GM12878 (cell line): ENCODE measurements at regions not wholly inside any gene's neighbourhood (a gene's known extent, or its start where the extent isn't known, plus 50 kb on each side); places are given as distances from the start of the nearest gene placed in this dataset.

Experiments
- ATAC-seq: fragments of 200-7000 bp; cut with Tn5 transposase; 3 replicates; pipeline ENCODE4 v1.9.1; 2020; ENCODE audit warnings: mild to moderate bottlenecking, moderate library complexity
- BruUV-seq: library from RNA; stranded (reverse); fragments of 400-500 nt; replicated peaks from 2 replicates; lab custom pipeline; 2021; lab: Mats Ljungman, UMichigan
- CTCF ChIA-PET: fragments of 300-600 bp; sonication (Branson Sonifier 250); formaldehyde crosslinking; extraction: SDS; loops from one replicate; lab custom pipeline; 2021; ENCODE audit warnings: inconsistent platforms; lab: Yijun Ruan, JAX
- POLR2A ChIA-PET: fragments of 350-600 bp; formaldehyde crosslinking; extraction: SDS; loops from one replicate; lab custom pipeline; 2021; ENCODE audit warnings: inconsistent platforms; lab: Charles Lee
- RAD21 ChIA-PET: fragments of 300-600 bp; sonication (Branson Sonifier 250); formaldehyde crosslinking; loops from one replicate; lab custom pipeline; 2023; ENCODE audit warnings: antibody characterized with exemption; ENCODE audit not compliant: unreplicated experiment; lab: Charles Lee
- SMC1A ChIA-PET: fragments of 300-600 bp; sonication (Branson Sonifier 250); formaldehyde crosslinking; loops from one replicate; lab custom pipeline; 2023; ENCODE audit not compliant: unreplicated experiment, uncharacterized antibody; lab: Charles Lee
- DNase-seq: peaks from one replicate; pipeline ENCODE4 v3.0.0-alpha.2; 2011; ENCODE audit warnings: low read depth, low spot score
- FAIRE-seq: peaks from 3 replicates; lab custom pipeline; 2011; peaks lifted over from hg19 to GRCh38; lab: Jason Lieb, UNC
- H2AFZ ChIP-seq: 2 replicates; pipeline ENCODE4 v1.6.0; 2011; ENCODE audit warnings: low read depth, low read length, control low read depth; ENCODE audit not compliant: control insufficient read depth
- H3K27ac ChIP-seq: 2 replicates; pipeline ENCODE4 v1.5.1; 2011; ENCODE audit warnings: control low read depth; ENCODE audit not compliant: control insufficient read depth, insufficient read depth
- H3K27me3 ChIP-seq, 2 experiments: replicated peaks in 1 of 2; 2 replicates each; pipeline versions ENCODE4 v1.6.0 to v1.6.1; 2011; ENCODE audit warnings: low read length in 1 of 2; ENCODE audit not compliant: control insufficient read depth in 2 of 2, insufficient read depth in 2 of 2
- H3K36me3 ChIP-seq, 2 experiments: 2 replicates each; pipeline ENCODE4 v1.5.1; 2011; ENCODE audit warnings: low read length in 1 of 2; ENCODE audit not compliant: control insufficient read depth in 2 of 2, insufficient read depth in 2 of 2
- H3K4me1 ChIP-seq: 2 replicates; pipeline ENCODE4 v1.6.1; 2011; ENCODE audit warnings: mild to moderate bottlenecking, low read length, moderate library complexity, mixed read lengths; ENCODE audit not compliant: control insufficient read depth, insufficient read depth
- H3K4me2 ChIP-seq: 2 replicates; pipeline ENCODE4 v1.6.0; 2011; ENCODE audit warnings: control low read depth; ENCODE audit not compliant: control insufficient read depth, insufficient read depth
- H3K4me3 ChIP-seq: fragments of 200-600 bp; sonication (generic); 2 replicates; pipeline ENCODE4 v1.5.1; 2016
- H3K79me2 ChIP-seq: 2 replicates; pipeline ENCODE4 v1.6.0; 2011; ENCODE audit warnings: low read length; ENCODE audit not compliant: control insufficient read depth, insufficient read depth
- H3K9ac ChIP-seq: 2 replicates; pipeline ENCODE4 v1.8.0; 2011; ENCODE audit warnings: low read length, control low read depth, mixed read lengths; ENCODE audit not compliant: control insufficient read depth, insufficient read depth
- H3K9me3 ChIP-seq: replicated peaks from 3 replicates; pipeline ENCODE4 v1.5.1; 2011; ENCODE audit warnings: mild to moderate bottlenecking, low read length; ENCODE audit not compliant: control insufficient read depth, insufficient read depth
- H4K20me1 ChIP-seq: 2 replicates; pipeline ENCODE4 v1.6.0; 2011; ENCODE audit not compliant: control insufficient read depth, insufficient read depth
- MEF2B ChIP-seq: fragments of 450-650 bp; IDR thresholded peaks from 2 replicates; pipeline ENCODE4 v1.6.1; 2018; ENCODE audit warnings: mild to moderate bottlenecking, moderate library complexity; ENCODE audit not compliant: partially characterized antibody, poor library complexity, severe bottlenecking
- PAX5 ChIP-seq: IDR thresholded peaks from 2 replicates; pipeline ENCODE4 v1.6.1; 2011; ENCODE audit warnings: low read depth, low read length, borderline replicate concordance
- SRF ChIP-seq, 2 experiments: IDR thresholded peaks; 2 replicates each; pipeline ENCODE4 v1.6.1; 2011; ENCODE audit warnings: low read depth in 2 of 2, low read length in 2 of 2, mild to moderate bottlenecking in 1 of 2, moderate library complexity in 1 of 2
- WGBS: methylation state at CpG from one replicate; pipeline ENCODE4 v1.1.6; 2016; ENCODE audit warnings: low lambda C conversion rate; ENCODE audit not compliant: insufficient replicate concordance, insufficient coverage; ENCODE audit errors: missing lambda C conversion rate; 5-methylcytosine and 5-hydroxymethylcytosine counted together
- in situ Hi-C: fragments of 300-500 bp; cut with MboI; formaldehyde crosslinking; loops from 9 replicates; pipeline ENCODE4 v1.14.3; 2018; ENCODE audit warnings: mixed read lengths
- intact Hi-C: fragments of 100-400 bp; cut with micrococcal nuclease; formaldehyde crosslinking; loops from one replicate; pipeline ENCODE4 v1.14.2; 2022; ENCODE audit not compliant: unreplicated experiment

GRCh38 chr6:23308166-23308565 is 738.8 kb downstream of the HDGFL1 start:
- Histone ChIP-seq H3K4me3 (no peak overlapping the region), H4K20me1 (no peaks in the 10 kb centered on the region)
- POLR2A ChIA-PET: no interaction called here
- TF ChIP-seq PAX5: no peak
- TF ChIP-seq, all 136 proteins: peak for 0
- ChIA-PET SMC1A (no interaction called here), RAD21 (no interaction called here), CTCF (no interaction called here)
- H3K27me3 ChIP-seq: no peaks in the 10 kb centered on the region
- no peak for DNase-seq
- in situ Hi-C loops: no loop called here
- H3K79me2 ChIP-seq: no peaks in the 10 kb centered on the region
- no peak for ATAC-seq
- no peak overlapping the region for H2AFZ ChIP-seq
- H3K36me3 ChIP-seq: no peaks in the 10 kb centered on the region
- no peaks in the 10 kb centered on the region for H3K9me3 ChIP-seq
- no peak overlapping the region for H3K27ac ChIP-seq
- H3K4me2 ChIP-seq: no peak overlapping the region
- no TSS peak for BruUV-seq
- H3K4me1 ChIP-seq: no peaks in the 10 kb centered on the region
- no peak for FAIRE-seq
- H3K9ac ChIP-seq: no peak overlapping the region
- intact Hi-C loops: no loop called here
- WGBS: 0% methylated on average over 3 of the region's 3 CpGs

DNA sequence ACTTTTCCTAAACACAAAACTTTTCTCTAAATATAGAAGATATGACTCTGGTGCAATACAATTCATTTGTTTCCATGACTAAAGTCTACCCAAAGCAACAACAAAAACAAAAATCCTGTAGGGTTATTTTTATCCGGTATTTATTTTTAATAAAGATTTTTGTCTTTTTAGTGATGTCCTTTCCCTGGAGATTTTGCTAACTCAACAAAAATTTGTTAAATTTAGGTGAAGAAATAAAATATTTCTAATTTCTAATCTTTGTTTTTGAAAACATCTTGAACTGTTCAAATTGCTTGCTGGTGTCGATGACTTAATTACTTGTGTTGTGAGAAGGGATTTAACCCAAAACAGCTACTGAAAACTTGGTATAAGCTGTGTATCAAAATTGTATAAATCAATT is 741.8 kb downstream of the HDGFL1 start:
- Histone ChIP-seq H4K20me1 (no peaks in the 10 kb centered on the region), H3K27ac (no peak overlapping the region), H2AFZ (no peak overlapping the region), H3K4me1 (no peaks in the 10 kb centered on the region), H3K4me3 (no peak overlapping the region), H3K4me2 (no peak overlapping the region), H3K27me3 (no peaks in the 10 kb centered on the region), H3K36me3 (no peaks in the 10 kb centered on the region), H3K79me2 (no peaks in the 10 kb centered on the region), H3K9me3 (no peaks in the 10 kb centered on the region), H3K9ac (no peak overlapping the region)
- ChIA-PET POLR2A (no interaction called here), RAD21 (no interaction called here), CTCF (no interaction called here), SMC1A (interaction anchor here (1.2 kb wide), 1 partner anchor 14 kb away, joined by 3 read pairs; no protein-coding TSS in a partner anchor)
- BruUV-seq: no TSS peak
- FAIRE-seq (no peak), ATAC-seq (no peak), DNase-seq (no peak)
- intact Hi-C loops: no loop called here
- WGBS: 22% methylated on average over 2 of the region's 2 CpGs
- TF ChIP-seq MEF2B (no peak), SRF (IDR thresholded peaks at IDR 0.05; ENCODE audit: low read depth in 2 of 2, low read length in 2 of 2) (no peak)
- in situ Hi-C loops: no loop called here
